HCT116 (cell line): ENCODE measurements at regions not wholly inside any gene's neighbourhood (a gene's known extent, or its start where the extent isn't known, plus 50 kb on each side); places are given as distances from the start of the nearest gene placed in this dataset.

Experiments used
- EGR1 ChIP-seq: IDR thresholded peaks from 2 replicates; pipeline ENCODE4 v1.6.1; 2012; ENCODE audit warnings: low read depth
- ELF1 ChIP-seq: IDR thresholded peaks from 2 replicates; pipeline ENCODE4 v1.6.1; 2012; ENCODE audit warnings: low read depth, borderline replicate concordance
- EZH2 ChIP-seq: fragments of 200-600 bp; sonication (generic); IDR thresholded peaks from 2 replicates; pipeline ENCODE4 v1.6.1; 2017; ENCODE audit warnings: antibody characterized with exemption, mixed run types
- POLR2A ChIP-seq: IDR thresholded peaks from 2 replicates; pipeline ENCODE4 v1.7.0; 2011; ENCODE audit warnings: borderline replicate concordance; ENCODE audit not compliant: insufficient read depth, insufficient read length; ENCODE audit errors: extremely low read depth
- POLR2AphosphoS5 ChIP-seq: IDR thresholded peaks from 2 replicates; pipeline ENCODE4 v1.6.1; 2011; ENCODE audit warnings: mild to moderate bottlenecking, low read depth, low read length, moderate library complexity
- YY1 ChIP-seq: IDR thresholded peaks from 2 replicates; pipeline ENCODE4 v1.6.1; 2011; ENCODE audit warnings: low read length, low read depth, moderate library complexity, mild to moderate bottlenecking; ENCODE audit not compliant: insufficient replicate concordance; ENCODE audit errors: extremely low read depth
- TF ChIP-seq, protein P1 (sequence below), 3 experiments: fragments of 200-600 bp in 1 of 3; sonication (generic) in 1 of 3; IDR thresholded peaks in 2 of 3; conservative IDR thresholded peaks in 1 of 3; 2 replicates each; pipeline ENCODE4 v1.5.1; 2012 to 2017; ENCODE audit warnings: low read depth in 2 of 3, low read length in 2 of 3, antibody characterized with exemption in 1 of 3, borderline replicate concordance in 1 of 3, control low read depth in 1 of 3, mild to moderate bottlenecking in 1 of 3, mixed read lengths in 1 of 3, mixed run types in 1 of 3, moderate library complexity in 1 of 3; ENCODE audit not compliant: insufficient read depth in 1 of 3
- TF ChIP-seq, protein P2 (sequence below): IDR thresholded peaks from 2 replicates; pipeline ENCODE4 v1.6.1; 2012; ENCODE audit warnings: low read depth

DNA sequence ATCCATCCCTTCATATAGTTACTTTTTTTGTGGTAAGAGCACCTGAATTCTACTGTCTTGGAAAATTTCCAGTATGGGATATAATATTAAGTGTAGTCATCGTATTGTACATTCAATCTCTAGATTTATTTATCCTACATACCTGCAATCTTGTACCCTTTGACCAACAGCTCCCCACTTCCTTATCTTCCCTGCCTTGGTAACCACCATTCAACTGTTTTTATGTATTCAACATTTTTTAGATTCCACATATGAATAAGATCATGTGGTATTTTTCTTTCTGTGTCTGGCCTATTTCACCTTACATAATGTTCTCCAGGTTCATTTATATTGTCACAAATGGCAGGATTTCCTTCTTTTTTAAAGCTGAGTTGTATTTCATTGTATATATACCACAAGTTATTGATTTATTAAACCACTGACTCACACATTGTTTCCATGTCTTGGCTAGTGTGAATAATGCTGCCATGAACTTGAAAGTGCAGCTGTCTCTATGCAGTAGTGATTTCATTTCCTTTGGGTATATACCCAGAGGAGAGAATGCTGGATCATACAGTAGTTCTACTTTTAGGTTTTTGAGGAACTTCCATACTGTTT lies 572.5 kb downstream of the MAGEB5 start:
- TF ChIP-seq, protein P1, sequence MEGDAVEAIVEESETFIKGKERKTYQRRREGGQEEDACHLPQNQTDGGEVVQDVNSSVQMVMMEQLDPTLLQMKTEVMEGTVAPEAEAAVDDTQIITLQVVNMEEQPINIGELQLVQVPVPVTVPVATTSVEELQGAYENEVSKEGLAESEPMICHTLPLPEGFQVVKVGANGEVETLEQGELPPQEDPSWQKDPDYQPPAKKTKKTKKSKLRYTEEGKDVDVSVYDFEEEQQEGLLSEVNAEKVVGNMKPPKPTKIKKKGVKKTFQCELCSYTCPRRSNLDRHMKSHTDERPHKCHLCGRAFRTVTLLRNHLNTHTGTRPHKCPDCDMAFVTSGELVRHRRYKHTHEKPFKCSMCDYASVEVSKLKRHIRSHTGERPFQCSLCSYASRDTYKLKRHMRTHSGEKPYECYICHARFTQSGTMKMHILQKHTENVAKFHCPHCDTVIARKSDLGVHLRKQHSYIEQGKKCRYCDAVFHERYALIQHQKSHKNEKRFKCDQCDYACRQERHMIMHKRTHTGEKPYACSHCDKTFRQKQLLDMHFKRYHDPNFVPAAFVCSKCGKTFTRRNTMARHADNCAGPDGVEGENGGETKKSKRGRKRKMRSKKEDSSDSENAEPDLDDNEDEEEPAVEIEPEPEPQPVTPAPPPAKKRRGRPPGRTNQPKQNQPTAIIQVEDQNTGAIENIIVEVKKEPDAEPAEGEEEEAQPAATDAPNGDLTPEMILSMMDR (IDR thresholded peaks at IDR 0.05 in 2 of 3, conservative IDR thresholded peaks at IDR 0.05 in 1 of 3; ENCODE audit: borderline replicate concordance in 1 of 3, insufficient read depth in 1 of 3, low read depth in 2 of 3, low read length in 2 of 3), result no peak
- TF ChIP-seq, protein P2, sequence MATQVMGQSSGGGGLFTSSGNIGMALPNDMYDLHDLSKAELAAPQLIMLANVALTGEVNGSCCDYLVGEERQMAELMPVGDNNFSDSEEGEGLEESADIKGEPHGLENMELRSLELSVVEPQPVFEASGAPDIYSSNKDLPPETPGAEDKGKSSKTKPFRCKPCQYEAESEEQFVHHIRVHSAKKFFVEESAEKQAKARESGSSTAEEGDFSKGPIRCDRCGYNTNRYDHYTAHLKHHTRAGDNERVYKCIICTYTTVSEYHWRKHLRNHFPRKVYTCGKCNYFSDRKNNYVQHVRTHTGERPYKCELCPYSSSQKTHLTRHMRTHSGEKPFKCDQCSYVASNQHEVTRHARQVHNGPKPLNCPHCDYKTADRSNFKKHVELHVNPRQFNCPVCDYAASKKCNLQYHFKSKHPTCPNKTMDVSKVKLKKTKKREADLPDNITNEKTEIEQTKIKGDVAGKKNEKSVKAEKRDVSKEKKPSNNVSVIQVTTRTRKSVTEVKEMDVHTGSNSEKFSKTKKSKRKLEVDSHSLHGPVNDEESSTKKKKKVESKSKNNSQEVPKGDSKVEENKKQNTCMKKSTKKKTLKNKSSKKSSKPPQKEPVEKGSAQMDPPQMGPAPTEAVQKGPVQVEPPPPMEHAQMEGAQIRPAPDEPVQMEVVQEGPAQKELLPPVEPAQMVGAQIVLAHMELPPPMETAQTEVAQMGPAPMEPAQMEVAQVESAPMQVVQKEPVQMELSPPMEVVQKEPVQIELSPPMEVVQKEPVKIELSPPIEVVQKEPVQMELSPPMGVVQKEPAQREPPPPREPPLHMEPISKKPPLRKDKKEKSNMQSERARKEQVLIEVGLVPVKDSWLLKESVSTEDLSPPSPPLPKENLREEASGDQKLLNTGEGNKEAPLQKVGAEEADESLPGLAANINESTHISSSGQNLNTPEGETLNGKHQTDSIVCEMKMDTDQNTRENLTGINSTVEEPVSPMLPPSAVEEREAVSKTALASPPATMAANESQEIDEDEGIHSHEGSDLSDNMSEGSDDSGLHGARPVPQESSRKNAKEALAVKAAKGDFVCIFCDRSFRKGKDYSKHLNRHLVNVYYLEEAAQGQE, result no peak
- TF ChIP-seq ELF1 (no peak), EZH2 (no peak), YY1 (no peak), EGR1 (no peak), POLR2A (no peak), POLR2AphosphoS5 (no peak)
